ENCODE measurements at regions not wholly inside any gene's neighbourhood (a gene's known extent, or its start where the extent isn't known, plus 50 kb on each side); places are given as distances from the start of the nearest gene placed in this dataset.

- Histone ChIP-seq H3K27me3 (ENCODE audit: control insufficient read depth in 4 of 4, insufficient read depth in 4 of 4, low read length in 3 of 4) (peaks cover 0 to 3% (median 0%) of the 10 kb centered on the region in 4 donors), H3K9ac (ENCODE audit: low read depth in 1 of 2, low read length in 2 of 2) (no peak overlapping the region), H3K4me3 (ENCODE audit: low read depth in 1 of 3, low read length in 3 of 3) (no peak overlapping the region), H3K4me1 (ENCODE audit: control insufficient read depth in 4 of 4, insufficient read depth in 4 of 4, low read length in 3 of 4) (no peaks in the 10 kb centered on the region), H3K36me3 (ENCODE audit: control insufficient read depth in 4 of 4, insufficient read depth in 3 of 4, low read depth in 1 of 4, low read length in 3 of 4) (no peaks in the 10 kb centered on the region), H3K27ac (ENCODE audit: low read depth in 1 of 2, low read length in 2 of 2) (no peak overlapping the region), H3K9me3 (ENCODE audit: control insufficient read depth in 4 of 4, low read length in 3 of 4) (no peaks in the 10 kb centered on the region)
- TF ChIP-seq SP1 (IDR thresholded peaks at IDR 0.05) (no peak), RAD21 (IDR thresholded peaks at IDR 0.05) (no peak), YY1 (IDR thresholded peaks at IDR 0.05) (no peak), HNF4G (IDR thresholded peaks at IDR 0.05) (no peak), ATF3 (IDR thresholded peaks at IDR 0.05) (no peak), RXRA (IDR thresholded peaks at IDR 0.05) (no peak), TAF1 (conservative IDR thresholded peaks at IDR 0.05) (no peak), HNF4A (conservative IDR thresholded peaks at IDR 0.05) (no peak), FOXA2 (IDR thresholded peaks at IDR 0.05) (no peak), FOXA1 (IDR thresholded peaks at IDR 0.05) (no peak), MAX (IDR thresholded peaks at IDR 0.05) (no peak), NR2F2 (IDR thresholded peaks at IDR 0.05) (no peak), JUND (IDR thresholded peaks at IDR 0.05) (no peak), CTCF (IDR thresholded peaks at IDR 0.05; ENCODE audit: low read depth, low read length, missing input control) (no peak), GABPA (IDR thresholded peaks at IDR 0.05 in 1 of 2, conservative IDR thresholded peaks at IDR 0.05 in 1 of 2) (no peak), ZBTB33 (IDR thresholded peaks at IDR 0.05) (no peak), REST (IDR thresholded peaks at IDR 0.05) (no peak), EGR1 (IDR thresholded peaks at IDR 0.05; ENCODE audit: low read depth in 2 of 2) (no peak)
- no peak for DNase-seq (ENCODE audit: low spot score)
- WGBS: 65% methylated on average over 7 of the region's 7 CpGs
These were observed 138.7 kb downstream of the BRMS1L start for GRCh38 chr14:35964697-35965286.
